Naive thymus-derived CD4-positive, alpha-beta T cell (primary cell): ENCODE measurements at regions not wholly inside any gene's neighbourhood (a gene's known extent, or its start where the extent isn't known, plus 50 kb on each side); places are given as distances from the start of the nearest gene placed in this dataset.

Experiments used
- ATAC-seq: fragments of 150-1000 bp; cut with Tn5 transposase; 2 replicates; pipeline ENCODE4 v1.10.0; 2021; ENCODE audit warnings: mild to moderate bottlenecking, moderate library complexity
- CTCF ChIA-PET: fragments of 350-600 bp; sonication (Branson Sonifier 250); formaldehyde crosslinking; loops from one replicate; lab custom pipeline; 2021; ENCODE audit warnings: antibody characterized with exemption; lab: Charles Lee
- POLR2A ChIA-PET: fragments of 350-600 bp; sonication (Branson Sonifier 250); formaldehyde crosslinking; loops from one replicate; lab custom pipeline; 2021; ENCODE audit warnings: antibody characterized with exemption, inconsistent platforms; lab: Charles Lee
- DNase-seq, 9 donors: peaks; one replicate each; pipeline versions ENCODE4 v3.0.0 to v3.0.0-alpha.2; 2020 to 2022; ENCODE audit warnings: mixed read lengths in 1 of 9
- H3K27ac ChIP-seq: one replicate; pipeline ENCODE4 v1.7.0; 2013; ENCODE audit warnings: mild to moderate bottlenecking, low read depth, low read length, moderate library complexity
- H3K27me3 ChIP-seq, 2 donors: one replicate each; pipeline ENCODE4 v1.7.0; 2013; ENCODE audit warnings: low read length in 2 of 2, mild to moderate bottlenecking in 2 of 2, moderate library complexity in 2 of 2; ENCODE audit not compliant: control insufficient read depth in 2 of 2, insufficient read depth in 2 of 2
- H3K36me3 ChIP-seq, 3 experiments: 1 replicate in 2 of 3; 2 replicates in 1 of 3; pipeline ENCODE4 v1.7.0; 2013; ENCODE audit warnings: low read length in 3 of 3, mild to moderate bottlenecking in 3 of 3, moderate library complexity in 1 of 3; ENCODE audit not compliant: insufficient read depth in 3 of 3, control insufficient read depth in 2 of 3
- H3K4me1 ChIP-seq, 2 donors: one replicate each; pipeline ENCODE4 v1.7.0; 2013; ENCODE audit warnings: low read length in 2 of 2, mild to moderate bottlenecking in 2 of 2, moderate library complexity in 1 of 2; ENCODE audit not compliant: control insufficient read depth in 2 of 2, insufficient read depth in 2 of 2
- H3K4me3 ChIP-seq: 2 replicates; pipeline ENCODE4 v1.7.0; 2013; ENCODE audit warnings: mild to moderate bottlenecking, low read length
- H3K9me3 ChIP-seq, 3 experiments: 1 replicate in 2 of 3; 2 replicates in 1 of 3; pipeline ENCODE4 v1.7.0; 2013; ENCODE audit warnings: low read length in 3 of 3; ENCODE audit not compliant: control insufficient read depth in 2 of 3
- H3K27ac Mint-ChIP-seq, 9 donors: one replicate each; pipeline ENCODE4 v1.8.0; 2020 to 2022; ENCODE audit warnings: mixed read lengths in 9 of 9, mild to moderate bottlenecking in 8 of 9, moderate library complexity in 5 of 9, inconsistent platforms in 2 of 9
- H3K27me3 Mint-ChIP-seq, 5 donors: one replicate each; pipeline ENCODE4 v1.8.0; 2021 to 2022; ENCODE audit warnings: mixed read lengths in 5 of 5, mild to moderate bottlenecking in 1 of 5
- H3K36me3 Mint-ChIP-seq, 5 donors: one replicate each; pipeline ENCODE4 v1.8.0; 2020 to 2022; ENCODE audit warnings: mixed read lengths in 5 of 5, mild to moderate bottlenecking in 3 of 5, inconsistent platforms in 1 of 5
- H3K4me1 Mint-ChIP-seq, 7 donors: one replicate each; pipeline ENCODE4 v1.8.0; 2020 to 2022; ENCODE audit warnings: mixed read lengths in 7 of 7, mild to moderate bottlenecking in 3 of 7, inconsistent platforms in 1 of 7
- H3K4me3 Mint-ChIP-seq, 10 donors: one replicate each; pipeline ENCODE4 v1.8.0; 2020 to 2022; ENCODE audit warnings: mild to moderate bottlenecking in 10 of 10, mixed read lengths in 10 of 10, moderate library complexity in 6 of 10, inconsistent platforms in 2 of 10
- H3K9me3 Mint-ChIP-seq, 11 donors: one replicate each; pipeline ENCODE4 v1.8.0; 2020 to 2022; ENCODE audit warnings: mixed read lengths in 11 of 11, mild to moderate bottlenecking in 4 of 11, inconsistent platforms in 1 of 11, moderate library complexity in 1 of 11
- intact Hi-C, 2 donors: fragments of 100-400 bp; cut with micrococcal nuclease; formaldehyde crosslinking; loops; one replicate each; pipeline ENCODE4 v1.15.1; 2023

DNA sequence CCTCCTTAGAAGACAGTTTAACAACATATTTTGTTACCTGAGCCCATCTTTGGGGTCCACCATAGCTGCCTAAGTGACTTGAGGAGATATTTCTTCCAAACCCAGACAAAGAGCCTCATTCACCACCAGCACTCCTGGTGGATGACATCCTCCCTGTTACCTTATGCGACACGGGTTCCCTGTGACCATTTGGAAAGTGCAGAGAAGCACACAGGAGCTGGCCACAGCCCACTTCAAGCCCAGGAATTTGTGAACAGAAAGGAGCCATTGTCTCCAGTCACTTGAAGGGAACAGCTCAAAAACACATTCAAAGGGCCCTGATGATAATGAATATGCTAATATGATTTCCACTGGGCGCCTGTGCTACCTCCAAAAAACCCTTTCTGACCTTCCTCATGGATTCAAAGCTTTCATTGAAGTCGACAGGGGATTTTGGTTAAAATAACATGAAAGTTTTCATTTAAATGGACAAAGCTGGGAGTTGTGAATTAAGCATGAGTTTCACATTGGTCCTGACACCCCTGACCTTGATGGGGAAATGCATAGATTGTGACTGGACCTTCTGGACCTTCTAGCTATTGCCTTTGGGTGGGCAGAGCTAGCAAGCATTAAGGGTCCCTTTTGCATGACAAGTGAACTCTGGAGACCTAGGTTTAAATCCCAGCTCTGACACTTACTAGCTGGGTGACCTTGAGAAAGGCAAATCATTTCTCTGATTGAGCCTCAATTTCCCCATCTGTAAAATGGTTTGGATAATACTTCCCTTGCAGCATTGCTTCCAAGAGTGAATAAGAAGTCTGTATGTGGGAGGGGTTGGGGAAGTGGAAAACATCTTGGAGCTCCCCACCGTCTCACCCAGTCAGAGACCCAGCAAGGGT is 83.3 kb upstream of the SIRPA start:
- H3K4me3 ChIP-seq, result no peak overlapping the region
- CTCF ChIA-PET, result interaction anchor here (0.7 to 2.1 kb wide), 3 partner anchors 10 to 1193 kb away, joined by 3 to 4 read pairs (median 3); no protein-coding TSS in a partner anchor
- H3K27ac ChIP-seq, result no peak overlapping the region
- intact Hi-C loops, result no loop called here
- H3K4me1 ChIP-seq, result peaks cover 0 to 5% of the 10 kb centered on the region in 2 donors
- H3K9me3 ChIP-seq, result no peaks in the 10 kb centered on the region
- no peak for DNase-seq
- no peaks in the 10 kb centered on the region for H3K36me3 ChIP-seq
- H3K4me3 Mint-ChIP-seq, result no peak overlapping the region
- no peaks in the 10 kb centered on the region for H3K9me3 Mint-ChIP-seq
- no peaks in the 10 kb centered on the region for H3K36me3 Mint-ChIP-seq
- H3K27me3 ChIP-seq, result no peaks in the 10 kb centered on the region
- H3K27ac Mint-ChIP-seq, result no peak overlapping the region
- H3K4me1 Mint-ChIP-seq, result peaks cover 4 to 19% (median 12%) of the 10 kb centered on the region in 7 donors
- no peak for ATAC-seq
- peaks cover 20 to 41% (median 28%) of the 10 kb centered on the region in 5 donors for H3K27me3 Mint-ChIP-seq
- POLR2A ChIA-PET, result no interaction called here

GRCh38 chr20:1810926-1811620 is 84.1 kb upstream of the SIRPA start:
- no peaks in the 10 kb centered on the region for H3K27me3 ChIP-seq
- Mint-ChIP-seq H3K36me3 (no peaks in the 10 kb centered on the region), H3K4me1 (peaks cover 0 to 11% (median 9%) of the 10 kb centered on the region in 7 donors), H3K27ac (no peak overlapping the region), H3K9me3 (no peaks in the 10 kb centered on the region), H3K4me3 (no peak overlapping the region), H3K27me3 (peaks cover 16 to 41% (median 28%) of the 10 kb centered on the region in 5 donors)
- DNase-seq, result no peak
- H3K4me3 ChIP-seq, result no peak overlapping the region
- ChIA-PET POLR2A (no interaction called here), CTCF (interaction anchor here (0.6 to 0.8 kb wide), 2 partner anchors 10 to 104 kb away, joined by 3 read pairs; no protein-coding TSS in a partner anchor)
- no peaks in the 10 kb centered on the region for H3K4me1 ChIP-seq
- peak; percentile 52 for ATAC-seq
- intact Hi-C loops, result no loop called here
- H3K36me3 ChIP-seq, result no peaks in the 10 kb centered on the region
- no peak overlapping the region for H3K27ac ChIP-seq
- no peaks in the 10 kb centered on the region for H3K9me3 ChIP-seq

GRCh38 chr20:1810572-1810925 is 84.7 kb upstream of the SIRPA start:
- intact Hi-C loops, result no loop called here
- H3K36me3 ChIP-seq, result no peaks in the 10 kb centered on the region
- H3K27ac ChIP-seq, result no peak overlapping the region
- H3K4me3 ChIP-seq, result no peak overlapping the region
- H3K4me1 Mint-ChIP-seq, result peaks cover 0 to 10% (median 9%) of the 10 kb centered on the region in 7 donors
- no peaks in the 10 kb centered on the region for H3K9me3 Mint-ChIP-seq
- DNase-seq (no peak), ATAC-seq (no peak)
- H3K4me1 ChIP-seq, result no peaks in the 10 kb centered on the region
- no peaks in the 10 kb centered on the region for H3K9me3 ChIP-seq
- ChIA-PET CTCF (interaction anchor here (0.6 kb wide), 1 partner anchor 104 kb away, joined by 3 read pairs; no protein-coding TSS in a partner anchor), POLR2A (no interaction called here)
- H3K27ac Mint-ChIP-seq, result no peak overlapping the region
- H3K27me3 ChIP-seq, result peaks cover 0 to 1% of the 10 kb centered on the region in 2 donors
- peaks cover 11 to 41% (median 23%) of the 10 kb centered on the region in 5 donors for H3K27me3 Mint-ChIP-seq
- H3K36me3 Mint-ChIP-seq, result no peaks in the 10 kb centered on the region
- H3K4me3 Mint-ChIP-seq, result no peak overlapping the region

DNA sequence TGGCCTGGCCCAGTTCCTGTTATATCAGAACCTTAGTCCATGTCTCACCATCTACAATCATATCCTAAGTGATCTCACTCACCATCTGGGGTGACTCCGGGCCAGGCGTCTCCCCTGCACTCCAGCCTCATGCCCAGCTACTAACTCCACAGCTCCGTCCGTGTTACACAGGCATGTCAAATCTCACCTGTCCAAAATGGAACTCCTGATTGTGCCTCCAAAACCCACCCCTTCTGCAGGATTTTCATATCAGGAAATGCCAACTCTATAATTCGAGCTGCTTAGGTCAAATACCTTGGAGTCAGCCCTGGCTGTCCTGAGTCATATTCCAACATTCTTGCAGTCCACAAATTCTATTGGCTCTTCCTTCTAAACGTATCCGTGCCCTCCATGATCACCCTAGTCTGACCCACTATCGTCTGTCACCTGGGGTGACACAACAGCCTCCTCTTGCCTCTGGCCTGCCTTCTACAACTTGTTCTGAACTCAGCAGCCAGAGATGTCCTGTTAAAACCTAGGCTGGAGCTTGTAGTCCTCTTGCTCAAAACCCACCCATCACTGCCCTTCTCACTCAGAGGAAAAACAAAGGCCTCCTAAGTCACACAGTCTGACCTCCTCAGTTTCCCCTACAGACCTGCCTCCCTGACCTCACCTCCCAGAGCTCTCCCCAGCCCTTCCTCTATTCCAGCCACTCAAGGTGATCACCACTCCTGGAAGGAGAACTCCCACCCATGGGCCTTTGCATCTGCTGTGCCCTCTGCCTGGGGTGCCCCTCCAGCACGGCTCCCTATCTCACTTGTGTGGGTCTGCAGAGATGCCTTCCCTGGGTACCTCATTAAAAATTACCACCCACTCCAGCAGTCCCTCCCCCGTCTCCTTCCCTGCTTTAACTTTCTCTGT is 85.3 kb upstream of the SIRPA start:
- CTCF ChIA-PET, result interaction anchor here (0.6 kb wide), 1 partner anchor 103 kb away, joined by 3 read pairs; no protein-coding TSS in a partner anchor
- no peak overlapping the region for H3K27ac ChIP-seq
- Mint-ChIP-seq H3K4me3 (no peak overlapping the region), H3K27me3 (peaks cover 11 to 42% (median 25%) of the 10 kb centered on the region in 5 donors), H3K36me3 (no peaks in the 10 kb centered on the region), H3K4me1 (peaks cover 0 to 10% (median 9%) of the 10 kb centered on the region in 7 donors), H3K27ac (no peak overlapping the region), H3K9me3 (no peaks in the 10 kb centered on the region)
- no peaks in the 10 kb centered on the region for H3K9me3 ChIP-seq
- ATAC-seq (no peak), DNase-seq (no peak)
- intact Hi-C loops, result no loop called here
- POLR2A ChIA-PET, result no interaction called here
- no peaks in the 10 kb centered on the region for H3K4me1 ChIP-seq
- H3K36me3 ChIP-seq, result no peaks in the 10 kb centered on the region
- peaks cover 0 to 4% of the 10 kb centered on the region in 2 donors for H3K27me3 ChIP-seq
- no peak overlapping the region for H3K4me3 ChIP-seq

DNA sequence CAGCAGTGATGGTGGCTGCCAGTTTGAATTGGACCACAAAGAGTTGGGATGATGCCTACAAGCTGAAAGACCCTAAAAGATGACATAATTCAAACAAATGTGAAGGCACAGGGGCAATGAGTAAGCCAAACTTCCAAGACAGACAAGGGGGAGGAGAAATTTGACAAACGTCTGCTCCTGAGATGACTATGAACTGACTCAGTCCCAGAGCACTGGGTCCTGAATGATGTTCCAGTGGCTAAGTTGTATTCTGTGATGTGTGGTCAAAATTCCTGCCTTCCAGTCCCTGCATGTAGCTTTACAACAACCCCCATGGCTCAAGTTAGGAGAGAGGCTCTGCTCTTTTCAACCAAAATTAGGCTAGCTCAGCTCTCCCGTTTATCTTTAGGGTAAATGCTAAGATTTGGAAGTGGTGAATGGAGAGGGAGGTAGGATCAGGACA is 86.1 kb upstream of the SIRPA start:
- no peak overlapping the region for H3K4me3 ChIP-seq
- H3K4me3 Mint-ChIP-seq, result no peak overlapping the region
- H3K27ac Mint-ChIP-seq, result no peak overlapping the region
- H3K27me3 ChIP-seq, result peaks cover 0 to 4% of the 10 kb centered on the region in 2 donors
- H3K4me1 ChIP-seq, result no peaks in the 10 kb centered on the region
- no peak overlapping the region for H3K27ac ChIP-seq
- ATAC-seq, result no peak
- ChIA-PET CTCF (no interaction called here), POLR2A (no interaction called here)
- peaks cover 12 to 45% (median 27%) of the 10 kb centered on the region in 5 donors for H3K27me3 Mint-ChIP-seq
- no peaks in the 10 kb centered on the region for H3K9me3 ChIP-seq
- no peaks in the 10 kb centered on the region for H3K36me3 ChIP-seq
- intact Hi-C loops, result no loop called here
- peaks cover 0 to 11% (median 9%) of the 10 kb centered on the region in 7 donors for H3K4me1 Mint-ChIP-seq
- H3K36me3 Mint-ChIP-seq, result no peaks in the 10 kb centered on the region
- no peak for DNase-seq
- H3K9me3 Mint-ChIP-seq, result peaks cover 0 to 2% (median 0%) of the 10 kb centered on the region in 11 donors

DNA sequence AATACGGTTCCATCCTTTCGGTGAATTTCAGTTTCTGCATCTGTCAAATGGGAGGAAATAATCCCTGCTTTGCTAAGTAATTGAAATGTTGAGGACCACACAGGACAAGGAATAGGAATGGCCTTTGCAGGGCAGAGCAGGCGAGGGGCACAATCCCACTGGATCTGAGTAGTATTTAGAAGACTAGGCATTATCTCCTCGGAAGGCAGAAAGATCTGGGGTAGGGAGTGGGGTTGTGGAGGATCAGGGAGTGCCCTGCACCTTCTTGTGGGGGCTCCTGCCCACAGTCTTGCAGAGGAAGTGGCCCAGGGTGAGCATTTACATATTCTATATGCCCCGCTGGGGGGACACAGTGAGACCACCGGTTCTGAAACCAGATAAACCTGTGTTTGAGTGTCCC is 87.1 kb upstream of the SIRPA start:
- Histone ChIP-seq H3K36me3 (no peaks in the 10 kb centered on the region), H3K4me3 (no peak overlapping the region), H3K4me1 (peaks cover 0 to 1% of the 10 kb centered on the region in 2 donors), H3K9me3 (no peaks in the 10 kb centered on the region), H3K27me3 (peaks cover 2 to 4% of the 10 kb centered on the region in 2 donors), H3K27ac (no peak overlapping the region)
- intact Hi-C loops, result no loop called here
- H3K4me1 Mint-ChIP-seq, result peaks cover 0 to 14% (median 12%) of the 10 kb centered on the region in 7 donors
- peaks cover 17 to 46% (median 24%) of the 10 kb centered on the region in 5 donors for H3K27me3 Mint-ChIP-seq
- no peak overlapping the region for H3K27ac Mint-ChIP-seq
- ChIA-PET CTCF (no interaction called here), POLR2A (no interaction called here)
- no peak overlapping the region for H3K4me3 Mint-ChIP-seq
- no peak for DNase-seq
- peaks cover 0 to 2% (median 0%) of the 10 kb centered on the region in 11 donors for H3K9me3 Mint-ChIP-seq
- H3K36me3 Mint-ChIP-seq, result no peaks in the 10 kb centered on the region
- ATAC-seq, result no peak
